ENCODE measurements at regions not wholly inside any gene's neighbourhood (a gene's known extent, or its start where the extent isn't known, plus 50 kb on each side); places are given as distances from the start of the nearest gene placed in this dataset.
A peak's percentile ranks its signal among the peaks of the same experiment; 100 is the strongest.

- no peak for DNase-seq (ENCODE audit: low spot score)
Observed at GRCh38 chr7:148950806-148951205, 66.7 kb upstream of the EZH2 start.

- no peak for DNase-seq (ENCODE audit: low spot score)
Observed at GRCh38 chr7:148944935-148945934, 61.1 kb upstream of the EZH2 start.

GRCh38 chr7:148941598-148942275, 57.6 kb upstream of the EZH2 start:
- DNase-seq (ENCODE audit: low spot score), result peak; percentile 36

GRCh38 chr7:148940702-148941597, 56.9 kb upstream of the EZH2 start:
- DNase-seq (ENCODE audit: low spot score), result peak; percentile 95

- DNase-seq (ENCODE audit: low spot score), result no peak
Observed at GRCh38 chr7:148939128-148939755, 55.2 kb upstream of the EZH2 start.

- no peak for DNase-seq (ENCODE audit: low spot score)
Observed at GRCh38 chr7:148935451-148935850, 51.4 kb upstream of the EZH2 start.
